ENCODE measurements at regions not wholly inside any gene's neighbourhood (a gene's known extent, or its start where the extent isn't known, plus 50 kb on each side); places are given as distances from the start of the nearest gene placed in this dataset.

DNA sequence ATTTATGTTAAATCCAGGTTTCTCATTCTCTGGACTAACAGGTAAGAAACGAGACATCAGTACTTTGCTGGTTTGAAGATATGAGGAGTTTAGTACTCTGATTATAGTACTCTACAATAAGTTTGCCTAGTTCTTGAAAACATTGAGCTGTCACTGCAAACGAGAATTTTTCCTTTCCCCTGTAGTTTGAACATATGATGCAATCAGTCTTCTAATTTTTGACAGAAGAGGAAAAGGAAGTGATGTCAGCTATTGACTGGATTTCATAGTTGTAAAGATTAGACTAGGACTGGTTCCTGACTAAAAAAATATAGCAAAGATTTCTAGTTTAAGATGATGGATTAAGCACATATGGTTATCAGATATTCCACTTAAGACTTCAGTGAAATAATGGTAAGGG, 461.9 kb downstream of the LRRIQ3 start:
- Histone ChIP-seq H3K9me3 (ENCODE audit: severe bottlenecking) (no peaks in the 10 kb centered on the region), H3K4me1 (ENCODE audit: insufficient read depth, poor library complexity, severe bottlenecking) (no peaks in the 10 kb centered on the region), H3K36me3 (ENCODE audit: low read depth) (no peaks in the 10 kb centered on the region), H3K27ac (ENCODE audit: poor library complexity, severe bottlenecking) (no peak overlapping the region), H3K27me3 (ENCODE audit: insufficient read depth, poor library complexity, severe bottlenecking) (no peaks in the 10 kb centered on the region), H3K4me3 (ENCODE audit: severe bottlenecking) (no peak overlapping the region)
- DNase-seq (ENCODE audit: low spot score) (no peak), ATAC-seq (ENCODE audit: low read depth) (no peak)
- TF ChIP-seq, protein P1, sequence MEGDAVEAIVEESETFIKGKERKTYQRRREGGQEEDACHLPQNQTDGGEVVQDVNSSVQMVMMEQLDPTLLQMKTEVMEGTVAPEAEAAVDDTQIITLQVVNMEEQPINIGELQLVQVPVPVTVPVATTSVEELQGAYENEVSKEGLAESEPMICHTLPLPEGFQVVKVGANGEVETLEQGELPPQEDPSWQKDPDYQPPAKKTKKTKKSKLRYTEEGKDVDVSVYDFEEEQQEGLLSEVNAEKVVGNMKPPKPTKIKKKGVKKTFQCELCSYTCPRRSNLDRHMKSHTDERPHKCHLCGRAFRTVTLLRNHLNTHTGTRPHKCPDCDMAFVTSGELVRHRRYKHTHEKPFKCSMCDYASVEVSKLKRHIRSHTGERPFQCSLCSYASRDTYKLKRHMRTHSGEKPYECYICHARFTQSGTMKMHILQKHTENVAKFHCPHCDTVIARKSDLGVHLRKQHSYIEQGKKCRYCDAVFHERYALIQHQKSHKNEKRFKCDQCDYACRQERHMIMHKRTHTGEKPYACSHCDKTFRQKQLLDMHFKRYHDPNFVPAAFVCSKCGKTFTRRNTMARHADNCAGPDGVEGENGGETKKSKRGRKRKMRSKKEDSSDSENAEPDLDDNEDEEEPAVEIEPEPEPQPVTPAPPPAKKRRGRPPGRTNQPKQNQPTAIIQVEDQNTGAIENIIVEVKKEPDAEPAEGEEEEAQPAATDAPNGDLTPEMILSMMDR (IDR thresholded peaks at IDR 0.05; ENCODE audit: poor library complexity, severe bottlenecking), result no peak

GRCh38 chr1:73727036-73727435, 470.9 kb downstream of the LRRIQ3 start:
- H3K27me3 ChIP-seq (ENCODE audit: insufficient read depth, poor library complexity, severe bottlenecking), result no peaks in the 10 kb centered on the region
- ATAC-seq (ENCODE audit: low read depth) (no peak), DNase-seq (ENCODE audit: low spot score) (no peak)
- H3K27ac ChIP-seq (ENCODE audit: poor library complexity, severe bottlenecking), result no peak overlapping the region
- TF ChIP-seq, protein P1 (IDR thresholded peaks at IDR 0.05; ENCODE audit: poor library complexity, severe bottlenecking), result no peak
- no peaks in the 10 kb centered on the region for H3K4me1 ChIP-seq (ENCODE audit: insufficient read depth, poor library complexity, severe bottlenecking)
- H3K4me3 ChIP-seq (ENCODE audit: severe bottlenecking), result no peak overlapping the region
- no peaks in the 10 kb centered on the region for H3K9me3 ChIP-seq (ENCODE audit: severe bottlenecking)
- H3K36me3 ChIP-seq (ENCODE audit: low read depth), result no peaks in the 10 kb centered on the region

DNA sequence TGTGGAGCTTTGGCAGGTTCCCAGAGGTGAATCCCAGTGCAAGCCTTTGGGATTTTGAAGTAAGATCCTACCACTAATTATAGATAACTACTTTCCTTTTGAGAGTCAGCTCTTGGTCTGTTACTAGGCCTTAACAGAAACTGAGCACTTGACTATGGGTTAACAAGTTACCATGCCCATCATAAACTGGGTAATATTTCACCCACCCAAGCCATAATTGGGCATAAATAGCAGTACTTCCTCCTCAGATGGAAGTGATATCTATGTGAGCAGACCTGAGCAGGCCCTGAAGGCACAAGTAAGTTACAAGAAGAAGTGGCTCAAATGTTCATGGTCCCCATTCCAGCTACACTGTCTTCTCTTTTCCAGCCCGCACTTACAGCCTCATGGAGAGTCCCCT, 475.9 kb downstream of the LRRIQ3 start:
- no peak overlapping the region for H3K4me3 ChIP-seq (ENCODE audit: severe bottlenecking)
- no peaks in the 10 kb centered on the region for H3K9me3 ChIP-seq (ENCODE audit: severe bottlenecking)
- H3K27me3 ChIP-seq (ENCODE audit: insufficient read depth, poor library complexity, severe bottlenecking), result no peaks in the 10 kb centered on the region
- H3K36me3 ChIP-seq (ENCODE audit: low read depth), result no peaks in the 10 kb centered on the region
- H3K4me1 ChIP-seq (ENCODE audit: insufficient read depth, poor library complexity, severe bottlenecking), result no peaks in the 10 kb centered on the region
- ATAC-seq (ENCODE audit: low read depth) (no peak), DNase-seq (ENCODE audit: low spot score) (no peak)
- H3K27ac ChIP-seq (ENCODE audit: poor library complexity, severe bottlenecking), result no peak overlapping the region
- TF ChIP-seq, protein P1 (IDR thresholded peaks at IDR 0.05; ENCODE audit: poor library complexity, severe bottlenecking), result no peak

- H3K36me3 ChIP-seq (ENCODE audit: low read depth), result no peaks in the 10 kb centered on the region
- H3K9me3 ChIP-seq (ENCODE audit: severe bottlenecking), result no peaks in the 10 kb centered on the region
- DNase-seq (ENCODE audit: low spot score) (no peak), ATAC-seq (ENCODE audit: low read depth) (no peak)
- no peaks in the 10 kb centered on the region for H3K4me1 ChIP-seq (ENCODE audit: insufficient read depth, poor library complexity, severe bottlenecking)
- TF ChIP-seq, protein P1 (IDR thresholded peaks at IDR 0.05; ENCODE audit: poor library complexity, severe bottlenecking), result no peak
- H3K27ac ChIP-seq (ENCODE audit: poor library complexity, severe bottlenecking), result no peak overlapping the region
- H3K4me3 ChIP-seq (ENCODE audit: severe bottlenecking), result no peak overlapping the region
- no peaks in the 10 kb centered on the region for H3K27me3 ChIP-seq (ENCODE audit: insufficient read depth, poor library complexity, severe bottlenecking)
These were observed 480.0 kb downstream of the LRRIQ3 start for GRCh38 chr1:73717976-73718375.

DNA sequence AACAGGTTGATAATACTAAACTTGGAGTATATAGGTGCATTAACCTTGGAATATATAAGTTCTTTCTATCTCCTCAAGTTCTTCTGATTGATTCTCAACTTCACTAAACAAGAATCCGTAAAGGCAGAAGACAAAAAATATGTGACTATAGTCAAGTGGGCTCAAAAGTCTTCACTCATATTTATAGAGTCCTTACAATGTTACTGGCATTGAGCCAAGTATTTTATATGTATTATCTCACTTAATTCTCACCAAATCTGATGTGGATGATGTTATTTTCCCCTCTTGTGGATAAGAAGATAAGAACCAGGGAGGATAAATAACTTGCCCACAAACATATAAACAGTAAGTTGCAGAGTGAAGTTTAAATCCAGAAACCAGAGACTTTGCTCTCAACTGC, 486.9 kb downstream of the LRRIQ3 start:
- no peak overlapping the region for H3K4me3 ChIP-seq (ENCODE audit: severe bottlenecking)
- DNase-seq (ENCODE audit: low spot score), result no peak
- H3K27me3 ChIP-seq (ENCODE audit: insufficient read depth, poor library complexity, severe bottlenecking), result no peaks in the 10 kb centered on the region
- H3K4me1 ChIP-seq (ENCODE audit: insufficient read depth, poor library complexity, severe bottlenecking), result no peaks in the 10 kb centered on the region
- no peak overlapping the region for H3K27ac ChIP-seq (ENCODE audit: poor library complexity, severe bottlenecking)
- H3K9me3 ChIP-seq (ENCODE audit: severe bottlenecking), result no peaks in the 10 kb centered on the region
- ATAC-seq (ENCODE audit: low read depth), result no peak
- H3K36me3 ChIP-seq (ENCODE audit: low read depth), result no peaks in the 10 kb centered on the region
- TF ChIP-seq, protein P1 (IDR thresholded peaks at IDR 0.05; ENCODE audit: poor library complexity, severe bottlenecking), result no peak

Measured in RWPE2 (cell line).